ENCODE measurements at regions not wholly inside any gene's neighbourhood (a gene's known extent, or its start where the extent isn't known, plus 50 kb on each side); places are given as distances from the start of the nearest gene placed in this dataset.

- H3K4me3 ChIP-seq (ENCODE audit: low read depth, low read length) = no peak overlapping the region
- TF ChIP-seq CTCF (IDR thresholded peaks at IDR 0.05; ENCODE audit: borderline replicate concordance, insufficient read depth, low read depth, low read length) = no peak
These were observed 76.9 kb upstream of the OTX2 start for GRCh38 chr14:56887216-56887615.

- TF ChIP-seq CTCF (IDR thresholded peaks at IDR 0.05; ENCODE audit: borderline replicate concordance, insufficient read depth, low read depth, low read length) = no peak
- H3K4me3 ChIP-seq (ENCODE audit: low read depth, low read length) = no peak overlapping the region
These were observed 76.3 kb upstream of the OTX2 start for GRCh38 chr14:56886471-56887062.

- no peak overlapping the region for H3K4me3 ChIP-seq (ENCODE audit: low read depth, low read length)
- no peak for TF ChIP-seq CTCF (IDR thresholded peaks at IDR 0.05; ENCODE audit: borderline replicate concordance, insufficient read depth, low read depth, low read length)
These were observed 75.5 kb upstream of the OTX2 start for GRCh38 chr14:56885825-56886224.

DNA sequence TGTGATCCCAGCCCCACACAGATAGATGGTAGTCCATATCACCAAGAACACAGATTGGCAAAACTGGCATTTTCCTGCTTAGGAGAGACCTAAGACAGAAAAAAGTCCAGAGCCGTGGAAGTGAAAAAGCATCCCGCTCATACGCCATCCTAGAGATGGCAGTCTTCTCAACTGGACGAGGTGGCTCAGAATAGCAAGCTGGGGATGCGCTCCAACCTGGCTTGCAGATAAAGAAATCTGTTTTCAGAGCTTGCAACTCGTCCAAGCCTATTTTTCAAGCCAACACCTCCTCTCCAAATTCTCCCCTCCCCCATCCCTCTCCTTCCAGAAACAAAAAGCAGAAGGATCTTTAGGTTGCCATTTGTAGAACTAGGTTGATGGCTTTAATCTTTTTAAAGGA lies 74.3 kb upstream of the OTX2 start:
- no peak for TF ChIP-seq CTCF (IDR thresholded peaks at IDR 0.05; ENCODE audit: borderline replicate concordance, insufficient read depth, low read depth, low read length)
- no peak overlapping the region for H3K4me3 ChIP-seq (ENCODE audit: low read depth, low read length)

GRCh38 chr14:56881181-56881580 lies 70.9 kb upstream of the OTX2 start:
- no peak overlapping the region for H3K4me3 ChIP-seq (ENCODE audit: low read depth, low read length)
- TF ChIP-seq CTCF (IDR thresholded peaks at IDR 0.05; ENCODE audit: borderline replicate concordance, insufficient read depth, low read depth, low read length) = no peak

DNA sequence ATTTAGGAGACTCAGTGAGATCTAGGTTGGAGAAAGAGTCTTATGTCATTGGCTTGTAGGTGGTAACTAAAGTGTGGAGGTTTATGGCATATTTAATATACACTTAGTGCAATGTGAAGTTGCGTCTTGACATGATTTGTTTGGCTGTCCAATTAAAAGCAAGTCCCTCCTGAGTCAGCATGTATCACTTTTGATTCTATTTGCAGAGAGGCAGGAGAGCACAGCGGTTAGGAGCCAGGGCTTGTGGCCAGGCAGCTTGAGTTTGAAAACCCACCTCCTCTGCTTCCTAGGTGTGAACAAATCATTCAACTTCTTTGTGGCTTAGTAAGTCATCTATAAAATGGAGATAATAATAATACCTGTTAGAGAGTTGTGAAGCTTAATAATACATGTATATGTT lies 68.5 kb upstream of the OTX2 start:
- no peak overlapping the region for H3K4me3 ChIP-seq (ENCODE audit: low read depth, low read length)
- TF ChIP-seq CTCF (IDR thresholded peaks at IDR 0.05; ENCODE audit: borderline replicate concordance, insufficient read depth, low read depth, low read length) = no peak

- no peak for TF ChIP-seq CTCF (IDR thresholded peaks at IDR 0.05; ENCODE audit: borderline replicate concordance, insufficient read depth, low read depth, low read length)
These were observed 64.9 kb upstream of the OTX2 start for GRCh38 chr14:56875104-56875675.

More at GRCh38 chr14:56875104-56875675, 64.9 kb upstream of the OTX2 start:
- no peak overlapping the region for H3K4me3 ChIP-seq (ENCODE audit: low read depth, low read length)

Measured in GM12875 (cell line).